NCI-H526 (cell line): ENCODE measurements at regions not wholly inside any gene's neighbourhood (a gene's known extent, or its start where the extent isn't known, plus 50 kb on each side); places are given as distances from the start of the nearest gene placed in this dataset.

Experiments
- DNase-seq, 2 experiments: peaks; one replicate each; lab custom pipeline; 2025; lab: John Stamatoyannopoulos, UW

GRCh38 chr6:138550346-138550767 is 51.1 kb upstream of the NHSL1 start:
- DNase-seq = peak; percentile 31 to 41

- no peak for DNase-seq
These were observed 54.9 kb upstream of the NHSL1 start for GRCh38 chr6:138554146-138554545.

DNA sequence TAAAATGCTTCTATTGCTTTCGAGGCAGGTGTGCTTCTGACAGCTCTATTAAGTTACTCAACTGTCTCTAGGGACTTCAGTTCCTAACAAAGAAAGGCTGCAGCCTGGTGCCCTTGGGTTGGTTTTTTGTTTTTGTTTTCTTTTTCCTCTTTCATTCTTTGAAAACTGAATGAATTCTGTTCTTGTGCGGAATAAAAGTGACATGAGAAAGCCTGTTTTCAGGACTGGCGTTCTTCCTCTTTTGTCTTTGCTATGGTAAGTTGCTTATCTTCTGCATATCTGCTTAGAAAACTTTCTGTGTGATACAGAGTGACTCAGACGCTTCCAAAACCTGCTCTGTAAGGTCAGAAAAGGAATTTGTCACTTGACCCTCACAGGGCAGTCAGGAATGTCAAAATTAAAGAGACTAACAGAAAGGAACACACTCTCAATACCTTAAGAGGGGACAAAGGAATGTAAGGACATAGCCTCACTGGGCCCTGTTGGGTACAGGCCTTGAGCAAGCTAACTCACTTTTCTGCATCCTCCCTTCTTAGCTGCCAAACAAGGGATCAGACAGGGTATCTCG is 56.2 kb upstream of the NHSL1 start:
- DNase-seq = no peak

DNA sequence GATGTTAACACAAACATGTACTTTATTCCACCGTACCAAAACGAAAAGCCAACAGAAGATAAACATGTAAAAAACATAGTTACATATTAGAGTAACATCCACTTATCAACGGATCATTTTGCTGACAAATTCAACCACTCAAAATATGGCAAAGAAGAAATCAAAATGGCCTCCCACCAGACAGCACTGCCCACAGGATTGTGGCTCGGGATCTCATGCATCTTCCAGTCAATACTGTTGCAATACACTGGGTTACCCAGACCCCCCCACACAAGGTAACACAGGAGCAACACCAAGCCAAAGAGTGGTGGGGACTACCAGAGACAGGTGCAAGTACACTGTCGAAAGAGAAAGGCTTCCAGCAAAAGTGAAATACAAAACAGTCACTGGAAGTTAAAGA is 57.9 kb upstream of the NHSL1 start:
- no peak for DNase-seq

DNA sequence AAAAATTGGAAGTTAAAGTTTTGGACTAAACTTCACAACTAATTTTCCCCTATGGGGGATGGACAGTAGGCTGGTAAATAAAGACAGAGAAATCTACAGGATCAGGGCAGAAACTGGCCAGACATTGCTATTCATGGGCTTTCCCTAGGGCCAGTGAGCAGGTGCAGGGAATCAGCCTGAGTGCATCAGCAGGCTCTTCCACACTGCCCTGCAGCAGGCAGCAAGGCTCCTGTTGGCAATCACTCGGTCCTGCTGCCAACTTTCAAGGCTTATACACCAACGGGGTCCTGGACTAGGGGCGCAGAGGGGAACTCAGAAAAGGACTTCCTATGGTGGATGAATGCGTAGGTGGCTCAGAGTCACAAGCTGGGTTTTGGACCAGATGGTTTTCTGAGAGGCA is 59.8 kb upstream of the NHSL1 start:
- DNase-seq = peak in 1 of 2 experiments; percentile 7

GRCh38 chr6:138560130-138560860 is 61.0 kb upstream of the NHSL1 start:
- DNase-seq = no peak

DNA sequence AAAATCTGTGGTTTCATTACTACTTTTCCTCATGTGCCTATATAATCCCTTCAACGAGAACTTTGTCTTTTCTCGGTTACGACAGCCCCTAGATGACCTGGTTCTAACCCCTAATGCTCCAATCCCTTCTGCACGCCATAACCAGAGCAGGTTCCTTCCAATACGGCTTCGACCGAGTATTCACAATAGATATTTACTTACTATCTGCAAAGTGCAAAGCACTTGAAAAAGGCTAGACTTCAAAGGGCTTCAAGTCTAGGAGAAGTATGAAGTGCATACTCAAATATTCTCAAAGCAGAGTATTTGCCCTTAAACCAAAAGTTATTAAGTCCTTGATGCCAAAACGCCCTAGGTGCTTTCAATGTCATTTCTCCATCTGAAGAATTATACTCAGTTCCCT is 63.4 kb upstream of the NHSL1 start:
- DNase-seq = no peak

GRCh38 chr6:138563231-138563630 is 63.9 kb upstream of the NHSL1 start:
- DNase-seq = no peak

DNA sequence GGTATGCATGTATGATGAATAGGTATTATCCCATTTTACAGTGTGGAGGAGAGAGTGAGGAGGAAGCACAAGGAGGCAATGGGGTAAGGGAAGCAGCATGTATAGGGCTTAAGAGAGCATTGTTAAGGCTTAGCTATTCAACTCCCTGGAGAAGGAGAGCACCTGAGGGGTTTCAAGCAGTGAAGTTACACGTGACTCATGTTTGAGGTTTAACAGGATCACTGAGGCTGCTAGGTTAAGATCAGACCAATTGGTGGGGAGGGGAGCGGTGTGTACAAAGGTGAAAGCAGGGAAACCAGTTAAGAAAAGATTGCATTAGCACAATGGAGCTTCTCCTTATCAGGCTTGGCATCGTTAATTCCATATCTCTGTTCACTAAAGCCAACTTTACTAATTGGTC is 64.4 kb upstream of the NHSL1 start:
- no peak for DNase-seq

GRCh38 chr6:138564170-138564721 is 65.0 kb upstream of the NHSL1 start:
- no peak for DNase-seq

DNA sequence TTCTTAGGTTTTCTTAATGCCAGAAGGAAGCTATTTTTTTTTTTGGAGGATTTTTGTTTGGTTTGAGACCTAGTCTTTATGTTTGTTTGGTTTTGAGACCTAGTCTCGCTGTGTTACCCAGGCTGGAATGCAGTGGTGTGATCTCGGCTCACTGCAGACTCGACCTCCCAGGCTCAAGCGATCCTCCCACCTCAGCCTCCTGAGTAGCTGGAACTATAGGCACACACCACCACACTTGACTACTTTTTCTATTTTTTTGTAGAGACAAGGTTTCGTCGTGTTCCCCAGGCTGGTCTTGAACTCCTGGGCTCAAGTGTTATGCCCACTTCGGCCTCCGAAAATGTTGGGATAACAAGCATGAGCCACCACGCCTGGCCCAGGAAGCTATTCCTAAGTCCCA is 67.8 kb upstream of the NHSL1 start:
- no peak for DNase-seq

DNA sequence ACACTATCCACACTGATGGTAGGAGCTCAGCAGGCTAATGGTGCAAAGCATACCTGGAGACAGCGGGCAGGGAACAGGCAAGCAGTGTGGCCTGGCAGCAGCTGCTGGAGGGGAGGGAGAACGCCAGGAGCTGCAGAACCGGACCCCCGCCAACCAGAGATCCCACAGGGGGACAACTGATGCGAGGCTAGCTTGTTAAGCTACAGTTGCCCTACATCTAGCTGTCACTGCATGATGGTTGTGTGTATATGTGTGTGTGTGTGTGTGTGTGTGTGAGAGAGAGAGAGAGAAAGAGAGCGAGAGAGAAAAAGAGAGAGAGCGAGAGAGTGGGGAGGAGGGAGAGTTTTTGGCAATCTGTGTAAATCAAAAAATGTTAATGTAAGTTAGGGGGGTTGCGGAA is 69.7 kb upstream of the NHSL1 start:
- DNase-seq = no peak

GRCh38 chr6:138569554-138569953 is 70.3 kb upstream of the NHSL1 start:
- no peak for DNase-seq

DNA sequence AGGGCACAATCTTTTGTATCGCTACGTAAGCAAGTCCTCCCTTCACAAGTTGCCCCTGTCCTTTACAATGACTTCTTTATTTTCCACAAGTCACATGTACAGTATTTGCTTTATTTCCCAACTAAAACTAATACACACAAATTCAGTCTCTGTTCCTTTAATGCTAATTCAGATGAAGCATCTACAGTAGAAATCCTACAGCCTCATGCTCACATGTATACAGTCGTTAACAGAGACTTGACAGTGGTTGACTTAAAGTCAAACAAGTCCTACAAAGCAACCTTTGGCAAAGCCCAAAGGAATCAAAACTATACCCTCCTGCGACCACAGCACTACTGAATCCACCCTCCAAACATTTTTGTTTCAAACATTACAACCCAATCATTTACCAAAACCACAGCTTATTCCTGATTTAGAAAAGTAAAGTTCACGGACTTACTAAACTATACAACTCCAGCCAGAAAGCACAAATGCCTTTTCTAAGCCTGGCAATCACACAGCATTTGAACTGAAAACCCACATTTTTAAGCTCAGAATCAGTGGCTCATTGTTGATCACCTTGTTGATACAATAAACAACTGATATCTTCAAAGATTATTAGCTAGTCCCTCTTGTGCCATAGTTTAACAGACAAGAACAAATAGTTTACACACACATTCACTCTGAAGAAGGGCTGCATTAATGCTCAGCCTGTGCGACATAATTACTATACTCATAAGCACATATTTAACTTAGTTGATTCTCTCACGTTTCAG is 70.9 kb upstream of the NHSL1 start:
- peak; percentile 11 to 28 for DNase-seq

DNA sequence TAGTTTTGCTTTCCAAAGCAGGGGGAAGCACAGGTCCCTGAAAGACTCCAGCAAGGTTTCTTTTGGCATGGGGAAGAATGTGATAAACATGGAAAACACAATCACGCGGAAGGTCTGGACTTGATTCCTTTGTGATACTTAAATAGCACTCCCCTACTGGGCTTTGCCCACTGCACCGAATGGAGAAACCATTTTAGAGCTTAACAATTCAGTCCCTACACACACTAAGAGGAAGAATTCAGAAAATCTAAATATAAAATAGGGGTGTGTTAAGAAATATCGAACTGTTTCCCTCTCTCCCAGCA is 71.4 kb upstream of the NHSL1 start:
- DNase-seq = peak; percentile 15 to 26

GRCh38 chr6:138571181-138571580 is 71.9 kb upstream of the NHSL1 start:
- DNase-seq = peak in 1 of 2 experiments; percentile 37

GRCh38 chr6:138571585-138572166 is 72.4 kb upstream of the NHSL1 start:
- DNase-seq = peak; percentile 12 to 28

DNA sequence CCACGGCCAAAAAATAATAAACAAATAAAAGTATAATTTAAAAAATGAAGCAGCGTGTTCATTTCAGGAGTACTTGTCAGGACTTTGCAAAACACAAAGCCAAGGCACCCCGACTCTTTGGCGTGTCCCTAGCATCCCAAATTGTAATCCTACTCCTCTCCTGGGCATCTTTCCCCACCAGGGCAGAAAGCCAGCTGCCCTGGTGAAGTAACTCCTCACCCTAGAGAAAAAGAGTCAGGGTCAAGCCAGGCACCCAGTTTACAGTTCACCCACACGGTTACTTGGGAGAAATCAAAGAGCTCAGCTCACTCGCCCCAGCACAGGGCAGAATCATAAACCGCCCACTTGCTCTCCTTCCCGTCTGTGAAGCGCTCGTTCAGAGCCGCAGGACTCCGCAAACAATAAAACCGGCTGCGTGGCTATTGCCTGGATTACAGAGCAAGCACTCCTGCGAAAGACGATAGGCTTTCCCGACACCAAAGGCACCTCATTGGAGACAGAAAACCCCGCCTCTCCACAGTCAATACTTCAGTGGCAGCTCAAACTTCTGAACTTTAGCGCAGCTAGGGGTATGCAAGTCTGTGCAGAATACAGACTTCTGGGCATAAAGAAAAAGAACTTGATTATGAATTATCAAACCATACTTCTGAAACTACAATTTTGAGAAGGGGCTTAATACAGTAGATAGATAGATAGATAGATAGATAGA is 73.0 kb upstream of the NHSL1 start:
- DNase-seq = peak; percentile 86 to 88

DNA sequence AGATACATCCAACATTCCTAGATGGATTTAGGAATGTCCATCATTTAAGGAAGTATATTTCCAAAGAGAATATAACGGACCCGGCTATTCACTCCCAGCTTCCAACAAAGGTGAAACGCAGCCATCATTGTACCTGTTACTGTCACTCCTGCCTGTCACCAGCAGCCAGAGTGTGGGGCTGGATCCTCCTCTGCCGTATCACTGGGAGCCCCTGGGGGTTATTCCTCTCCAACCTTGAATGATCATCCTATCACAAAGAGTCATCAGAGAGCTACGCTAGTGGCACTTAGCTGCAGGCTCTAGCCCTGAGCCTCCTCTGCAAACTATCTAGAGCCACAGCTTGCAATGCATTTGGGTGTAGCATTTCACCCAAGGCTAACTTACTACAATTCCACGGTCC is 73.6 kb upstream of the NHSL1 start:
- no peak for DNase-seq

- DNase-seq = no peak
These were observed 76.0 kb upstream of the NHSL1 start for GRCh38 chr6:138575257-138575656.

DNA sequence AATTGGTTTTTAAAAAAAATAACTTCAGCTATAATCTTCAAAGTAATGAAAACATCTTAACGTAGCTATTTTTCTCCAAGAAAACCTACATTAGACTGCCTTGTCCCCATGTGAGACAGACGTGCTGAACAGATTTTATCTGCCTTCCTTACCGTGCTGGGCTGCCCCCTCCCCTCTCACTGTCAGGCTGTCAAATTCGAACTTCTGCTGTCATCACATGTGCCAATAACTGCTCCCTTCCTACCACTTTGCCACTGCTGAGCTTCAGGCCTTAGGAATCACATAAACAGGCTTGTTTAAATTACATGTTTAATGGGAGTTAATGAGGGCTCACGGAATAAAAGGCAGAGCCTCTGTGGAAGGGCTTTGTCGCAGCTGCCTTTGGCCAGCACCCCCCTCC is 77.0 kb upstream of the NHSL1 start:
- peak; percentile 43 to 57 for DNase-seq
